Femur (tissue), 1 donor: ENCODE measurements at regions not wholly inside any gene's neighbourhood (a gene's known extent, or its start where the extent isn't known, plus 50 kb on each side); places are given as distances from the start of the nearest gene placed in this dataset.

ENCODE experiments used
- DNase-seq: peaks from one replicate; pipeline ENCODE4 v3.0.0-alpha.2; 2017

GRCh38 chr7:33729726-33730125, 175.6 kb upstream of the BMPER start:
- DNase-seq, result no peak

- DNase-seq, result no peak
These were observed 174.4 kb upstream of the BMPER start for GRCh38 chr7:33730958-33731357.

- DNase-seq, result no peak
These were observed 173.4 kb upstream of the BMPER start for GRCh38 chr7:33731912-33732311.

- no peak for DNase-seq
These were observed 172.9 kb upstream of the BMPER start for GRCh38 chr7:33732462-33732861.

- DNase-seq, result no peak
These were observed 171.3 kb upstream of the BMPER start for GRCh38 chr7:33733870-33734650.

- no peak for DNase-seq
These were observed 169.9 kb upstream of the BMPER start for GRCh38 chr7:33735403-33735802.

- no peak for DNase-seq
These were observed 168.7 kb upstream of the BMPER start for GRCh38 chr7:33736521-33737221.

- DNase-seq, result no peak
These were observed 166.9 kb upstream of the BMPER start for GRCh38 chr7:33738260-33738935.

GRCh38 chr7:33739286-33739685, 166.1 kb upstream of the BMPER start:
- DNase-seq, result no peak

GRCh38 chr7:33742521-33742920, 162.8 kb upstream of the BMPER start:
- DNase-seq, result no peak

GRCh38 chr7:33742999-33743587, 162.2 kb upstream of the BMPER start:
- no peak for DNase-seq

- DNase-seq, result no peak
These were observed 161.7 kb upstream of the BMPER start for GRCh38 chr7:33743594-33743993.

GRCh38 chr7:33744293-33745075, 160.9 kb upstream of the BMPER start:
- DNase-seq, result no peak

- DNase-seq, result no peak
These were observed 159.4 kb upstream of the BMPER start for GRCh38 chr7:33745934-33746333.

GRCh38 chr7:33748793-33749192, 156.5 kb upstream of the BMPER start:
- DNase-seq, result no peak

- DNase-seq, result no peak
These were observed 155.2 kb upstream of the BMPER start for GRCh38 chr7:33750177-33750576.

- DNase-seq, result no peak
These were observed 153.9 kb upstream of the BMPER start for GRCh38 chr7:33751443-33751842.

GRCh38 chr7:33753881-33754525, 151.3 kb upstream of the BMPER start:
- no peak for DNase-seq

GRCh38 chr7:33754933-33755928, 150.1 kb upstream of the BMPER start:
- DNase-seq, result no peak

- no peak for DNase-seq
These were observed 148.3 kb upstream of the BMPER start for GRCh38 chr7:33757050-33757449.
